IMR-90 (cell line): ENCODE measurements at regions not wholly inside any gene's neighbourhood (a gene's known extent, or its start where the extent isn't known, plus 50 kb on each side); places are given as distances from the start of the nearest gene placed in this dataset.
A peak's percentile ranks its signal among the peaks of the same experiment; 100 is the strongest.

ENCODE experiments used
- ATAC-seq: fragments of 200-7000 bp; cut with Tn5 transposase; 2 replicates; pipeline ENCODE4 v1.9.1; 2020; ENCODE audit warnings: low read depth, mild to moderate bottlenecking, moderate library complexity
- BruUV-seq: library from RNA; stranded (reverse); fragments of 400-500 nt; replicated peaks from 2 replicates; lab custom pipeline; 2021; lab: Mats Ljungman, UMichigan
- CTCF ChIA-PET: fragments of 300-600 bp; formaldehyde crosslinking; extraction: SDS; loops from one replicate; lab custom pipeline; 2021; ENCODE audit warnings: antibody characterized with exemption; lab: Yijun Ruan, JAX
- POLR2A ChIA-PET: fragments of 300-600 bp; sonication (Branson Sonifier 250); formaldehyde crosslinking; loops from one replicate; lab custom pipeline; 2022; ENCODE audit warnings: antibody characterized with exemption; ENCODE audit not compliant: unreplicated experiment; lab: Charles Lee
- DNase-seq: peaks from one replicate; pipeline ENCODE4 v3.0.0; 2013
- H2AFZ ChIP-seq: replicated peaks from 2 replicates; pipeline ENCODE3; 2013; ENCODE audit warnings: low read length, mild to moderate bottlenecking; ENCODE audit not compliant: poor library complexity
- H2AK5ac ChIP-seq: 2 replicates; pipeline ENCODE4 v1.6.1; 2013; ENCODE audit warnings: low read depth, low read length, inconsistent platforms
- H2AK9ac ChIP-seq: replicated peaks from 2 replicates; pipeline ENCODE3; 2013; ENCODE audit warnings: mild to moderate bottlenecking, low read depth, low read length, moderate library complexity; ENCODE audit not compliant: poor library complexity
- H2BK120ac ChIP-seq: 2 replicates; pipeline ENCODE4 v1.6.1; 2013; ENCODE audit warnings: low read depth, low read length, inconsistent platforms
- H2BK15ac ChIP-seq: 3 replicates; pipeline ENCODE4 v1.6.1; 2013; ENCODE audit warnings: low read depth, low read length, inconsistent platforms
- H2BK20ac ChIP-seq: 2 replicates; pipeline ENCODE4 v1.6.1; 2013; ENCODE audit warnings: low read depth, mild to moderate bottlenecking, inconsistent platforms, low read length, moderate library complexity
- H2BK5ac ChIP-seq: 2 replicates; pipeline ENCODE4 v1.6.1; 2013; ENCODE audit warnings: mild to moderate bottlenecking, low read depth, low read length, inconsistent platforms; ENCODE audit not compliant: poor library complexity, severe bottlenecking
- H3K14ac ChIP-seq: replicated peaks from 2 replicates; pipeline ENCODE4 v1.6.1; 2013; ENCODE audit warnings: low read depth, low read length, inconsistent platforms
- H3K18ac ChIP-seq: 2 replicates; pipeline ENCODE4 v1.6.1; 2013; ENCODE audit warnings: low read depth, low read length, control low read depth
- H3K23ac ChIP-seq: 2 replicates; pipeline ENCODE4 v1.6.1; 2013; ENCODE audit warnings: low read depth, low read length, inconsistent platforms
- H3K27ac ChIP-seq: 2 replicates; pipeline ENCODE4 v1.5.1; 2013; ENCODE audit warnings: mild to moderate bottlenecking, control low read depth, low read length; ENCODE audit not compliant: insufficient read depth
- H3K27me3 ChIP-seq: 2 replicates; pipeline ENCODE4 v1.6.1; 2013; ENCODE audit warnings: low read length; ENCODE audit not compliant: control insufficient read depth, insufficient read depth
- H3K36me3 ChIP-seq: 2 replicates; pipeline ENCODE4 v1.6.1; 2013; ENCODE audit warnings: low read length, mixed read lengths; ENCODE audit not compliant: control insufficient read depth, insufficient read depth
- H3K4ac ChIP-seq: 2 replicates; pipeline ENCODE4 v1.6.1; 2013; ENCODE audit warnings: low read depth, low read length, inconsistent platforms
- H3K4me1 ChIP-seq: 2 replicates; pipeline ENCODE4 v1.6.1; 2013; ENCODE audit warnings: low read length, mixed read lengths; ENCODE audit not compliant: control insufficient read depth, insufficient read depth
- H3K4me2 ChIP-seq: 2 replicates; pipeline ENCODE4 v1.6.1; 2013; ENCODE audit warnings: low read depth, mild to moderate bottlenecking, control low read depth, low read length, moderate library complexity
- H3K4me3 ChIP-seq: 2 replicates; pipeline ENCODE4 v1.5.1; 2013; ENCODE audit warnings: low read depth, mild to moderate bottlenecking, control low read depth, low read length, moderate library complexity; ENCODE audit not compliant: insufficient read depth
- H3K56ac ChIP-seq: 2 replicates; pipeline ENCODE4 v1.6.1; 2013; ENCODE audit warnings: low read length, inconsistent platforms; ENCODE audit not compliant: insufficient read depth; ENCODE audit errors: extremely low read depth
- H3K79me1 ChIP-seq, 2 experiments: 2 replicates each; pipeline ENCODE4 v1.6.1; 2013; ENCODE audit warnings: low read length in 2 of 2, inconsistent platforms in 1 of 2, low read depth in 1 of 2
- H3K9ac ChIP-seq: 2 replicates; pipeline ENCODE4 v1.6.1; 2013; ENCODE audit warnings: low read depth, low read length, control low read depth
- H3K9me1 ChIP-seq: 2 replicates; pipeline ENCODE4 v1.6.1; 2013; ENCODE audit warnings: low read length, inconsistent platforms; ENCODE audit not compliant: insufficient read depth
- H3K9me3 ChIP-seq: 2 replicates; pipeline ENCODE4 v1.6.1; 2013; ENCODE audit warnings: low read length; ENCODE audit not compliant: control insufficient read depth, insufficient read depth
- H4K20me1 ChIP-seq: 2 replicates; pipeline ENCODE4 v1.6.1; 2013; ENCODE audit warnings: low read length, inconsistent platforms; ENCODE audit not compliant: insufficient read depth
- H4K5ac ChIP-seq: 2 replicates; pipeline ENCODE4 v1.6.1; 2013; ENCODE audit warnings: mild to moderate bottlenecking, low read depth, low read length, control low read depth
- H4K8ac ChIP-seq, 2 experiments: 2 replicates each; pipeline ENCODE4 v1.6.1; 2013; ENCODE audit warnings: low read depth in 2 of 2, low read length in 2 of 2, control low read depth in 1 of 2, inconsistent platforms in 1 of 2
- H4K91ac ChIP-seq: 2 replicates; pipeline ENCODE4 v1.6.1; 2013; ENCODE audit warnings: low read depth, low read length, inconsistent platforms; ENCODE audit not compliant: insufficient read depth
- BHLHE40 ChIP-seq: fragments of 150-350 bp; IDR thresholded peaks from 2 replicates; pipeline ENCODE4 v1.6.1; 2016; ENCODE audit warnings: mild to moderate bottlenecking, low read depth, low read length
- CEBPB ChIP-seq: IDR thresholded peaks from 2 replicates; pipeline ENCODE4 v1.6.1; 2012; ENCODE audit warnings: low read depth, low read length, improper control_type of control experiment
- CHD1 ChIP-seq: IDR thresholded peaks from 2 replicates; pipeline ENCODE4 v1.6.1; 2012; ENCODE audit warnings: low read depth, low read length, improper control_type of control experiment
- CTCF ChIP-seq: conservative IDR thresholded peaks from 2 replicates; pipeline ENCODE4 v1.5.1; 2012; ENCODE audit warnings: mild to moderate bottlenecking, low read depth, low read length, improper control_type of control experiment
- ELK1 ChIP-seq: fragments of 150-350 bp; IDR thresholded peaks from 2 replicates; pipeline ENCODE4 v1.6.1; 2016; ENCODE audit warnings: low read depth, mild to moderate bottlenecking, low read length, moderate library complexity, borderline replicate concordance
- FOS ChIP-seq: fragments of 150-350 bp; IDR thresholded peaks from 2 replicates; pipeline ENCODE4 v1.6.1; 2016; ENCODE audit warnings: low read depth, low read length
- MAFK ChIP-seq: IDR thresholded peaks from 2 replicates; pipeline ENCODE4 v1.6.1; 2012; ENCODE audit warnings: low read depth, low read length, improper control_type of control experiment
- MAZ ChIP-seq: IDR thresholded peaks from 2 replicates; pipeline ENCODE4 v1.6.1; 2012; ENCODE audit warnings: low read depth, mild to moderate bottlenecking, low read length, improper control_type of control experiment, moderate library complexity, borderline replicate concordance
- MXI1 ChIP-seq: IDR thresholded peaks from 2 replicates; pipeline ENCODE4 v1.6.1; 2012; ENCODE audit warnings: low read depth, mild to moderate bottlenecking, low read length, moderate library complexity, borderline replicate concordance
- NFE2L2 ChIP-seq: fragments of 150-350 bp; IDR thresholded peaks from 2 replicates; pipeline ENCODE4 v1.6.1; 2016; ENCODE audit warnings: low read depth, mild to moderate bottlenecking, low read length
- POLR2A ChIP-seq: IDR thresholded peaks from 2 replicates; pipeline ENCODE4 v1.6.1; 2012; ENCODE audit warnings: mild to moderate bottlenecking, low read depth, low read length
- RAD21 ChIP-seq: IDR thresholded peaks from 2 replicates; pipeline ENCODE4 v1.6.1; 2012; ENCODE audit warnings: low read length, improper control_type of control experiment
- RCOR1 ChIP-seq: IDR thresholded peaks from 2 replicates; pipeline ENCODE4 v1.6.1; 2012; ENCODE audit warnings: mild to moderate bottlenecking, low read length, improper control_type of control experiment; ENCODE audit not compliant: insufficient replicate concordance
- RFX5 ChIP-seq: IDR thresholded peaks from 2 replicates; pipeline ENCODE4 v1.8.0; 2012; ENCODE audit warnings: low read depth, mild to moderate bottlenecking, low read length, moderate library complexity
- SMC3 ChIP-seq: fragments of 150-350 bp; IDR thresholded peaks from 2 replicates; pipeline ENCODE4 v1.6.1; 2016; ENCODE audit warnings: low read depth, mild to moderate bottlenecking, antibody characterized with exemption, low read length, moderate library complexity
- USF2 ChIP-seq: fragments of 150-350 bp; IDR thresholded peaks from 2 replicates; pipeline ENCODE4 v1.6.1; 2017; ENCODE audit warnings: mild to moderate bottlenecking, antibody characterized with exemption, low read length, low read depth
- WGBS, 2 experiments: methylation state at CpG; one replicate each; pipeline versions ENCODE4 v1.1.5 to v1.1.7; 2013; ENCODE audit warnings: missing lambda C conversion rate in 2 of 2; ENCODE audit not compliant: insufficient read length in 1 of 2; ENCODE audit errors: extremely low coverage in 2 of 2; 5-methylcytosine and 5-hydroxymethylcytosine counted together
- dilution Hi-C: fragments of 300-500 bp; cut with HindIII; formaldehyde crosslinking; loops from one replicate; pipeline ENCODE4 v1.14.3; 2018; ENCODE audit warnings: low sequenced_read_pairs; ENCODE audit not compliant: unreplicated experiment
- in situ Hi-C: fragments of 300-500 bp; cut with MboI; formaldehyde crosslinking; loops from 3 replicates; pipeline ENCODE4 v1.14.3; 2019; ENCODE audit warnings: low sequenced_read_pairs, inconsistent platforms, mixed read lengths
- intact Hi-C: fragments of 100-400 bp; cut with micrococcal nuclease; formaldehyde crosslinking; loops from 2 replicates; pipeline ENCODE4 v1.10.0; 2022

GRCh38 chr10:44465401-44466115 is 80.7 kb upstream of the CXCL12 start:
- Histone ChIP-seq H2AFZ (no peak overlapping the region), H2AK9ac (no peak overlapping the region), H4K91ac (no peak overlapping the region), H3K9ac (no peak overlapping the region), H3K4me1 (peaks cover 5% of the 10 kb centered on the region), H3K4me3 (no peak overlapping the region), H3K79me1 (no peaks in the 10 kb centered on the region), H3K27me3 (peaks cover 5% of the 10 kb centered on the region), H3K36me3 (no peaks in the 10 kb centered on the region), H3K27ac (no peak overlapping the region), H4K20me1 (no peaks in the 10 kb centered on the region), H2BK5ac (no peak overlapping the region), H3K56ac (no peak overlapping the region), H3K23ac (no peak overlapping the region), H3K9me1 (no peaks in the 10 kb centered on the region), H4K5ac (no peak overlapping the region), H3K4me2 (no peak overlapping the region), H2BK120ac (no peak overlapping the region), H2BK20ac (no peak overlapping the region), H2BK15ac (no peak overlapping the region), H3K4ac (no peak overlapping the region), H4K8ac (no peak overlapping the region), H3K9me3 (no peaks in the 10 kb centered on the region), H3K14ac (no peak overlapping the region), H2AK5ac (no peak overlapping the region), H3K18ac (no peak overlapping the region)
- no peak for DNase-seq
- ChIA-PET POLR2A (no interaction called here), CTCF (interaction anchor here (1.0 kb wide), 1 partner anchor 389 kb away, joined by 3 read pairs; no protein-coding TSS in a partner anchor)
- TF ChIP-seq MAFK, result no peak
- TF ChIP-seq NFE2L2, result no peak
- TF ChIP-seq CHD1, result no peak
- no peak for TF ChIP-seq RFX5
- no peak for TF ChIP-seq CEBPB
- no peak for TF ChIP-seq ELK1
- no peak for TF ChIP-seq USF2
- no peak for TF ChIP-seq CTCF
- TF ChIP-seq BHLHE40, result no peak
- no peak for TF ChIP-seq POLR2A
- no peak for TF ChIP-seq FOS
- TF ChIP-seq RCOR1, result no peak
- TF ChIP-seq SMC3, result no peak
- TF ChIP-seq MXI1, result no peak
- no peak for TF ChIP-seq RAD21
- no peak for TF ChIP-seq MAZ
- peak; percentile 24; the same call in 1 of the 2 replicates for ATAC-seq
- BruUV-seq, result no TSS peak
- intact Hi-C loops (no loop called here), in situ Hi-C loops (no loop called here), dilution Hi-C loops (no loop called here)
- 20% methylated on average over 1 of the region's 11 CpGs; no CpG with 5 or more reads in 1 of the 2 experiments for WGBS, 2 experiments
